Neuron (in vitro differentiated cells): ENCODE measurements at regions not wholly inside any gene's neighbourhood (a gene's known extent, or its start where the extent isn't known, plus 50 kb on each side); places are given as distances from the start of the nearest gene placed in this dataset.

Source experiments
- H2AFZ ChIP-seq: one replicate; pipeline ENCODE4 v1.6.1; 2013; ENCODE audit warnings: low read depth, mild to moderate bottlenecking, inconsistent platforms, low read length, moderate library complexity
- H3K27me3 ChIP-seq: one replicate; pipeline ENCODE4 v1.6.1; 2013; ENCODE audit warnings: low read length; ENCODE audit not compliant: insufficient read depth
- H3K36me3 ChIP-seq: one replicate; pipeline ENCODE4 v1.6.1; 2013; ENCODE audit warnings: low read length; ENCODE audit not compliant: insufficient read depth
- H3K4me1 ChIP-seq: one replicate; pipeline ENCODE4 v1.6.1; 2013; ENCODE audit warnings: low read length; ENCODE audit not compliant: insufficient read depth
- H3K4me3 ChIP-seq: 2 replicates; pipeline ENCODE4 v1.5.1; 2013; ENCODE audit warnings: mild to moderate bottlenecking, low read length, moderate library complexity
- H3K9me3 ChIP-seq: one replicate; pipeline ENCODE4 v1.6.1; 2013; ENCODE audit warnings: low read length

- H3K4me3 ChIP-seq: no peak overlapping the region
- H3K27me3 ChIP-seq: no peaks in the 10 kb centered on the region
- H3K4me1 ChIP-seq: no peaks in the 10 kb centered on the region
- no peaks in the 10 kb centered on the region for H3K9me3 ChIP-seq
- no peak overlapping the region for H2AFZ ChIP-seq
- no peaks in the 10 kb centered on the region for H3K36me3 ChIP-seq
These were observed 162.8 kb upstream of the PEX5L start for GRCh38 chr3:180199417-180199995.

- no peaks in the 10 kb centered on the region for H3K36me3 ChIP-seq
- H3K27me3 ChIP-seq: no peaks in the 10 kb centered on the region
- no peaks in the 10 kb centered on the region for H3K4me1 ChIP-seq
- H3K9me3 ChIP-seq: no peaks in the 10 kb centered on the region
- no peak overlapping the region for H2AFZ ChIP-seq
- no peak overlapping the region for H3K4me3 ChIP-seq
These were observed 179.1 kb upstream of the PEX5L start for GRCh38 chr3:180215866-180216265.

- Histone ChIP-seq H3K4me3 (no peak overlapping the region), H2AFZ (no peak overlapping the region), H3K36me3 (no peaks in the 10 kb centered on the region), H3K4me1 (no peaks in the 10 kb centered on the region), H3K9me3 (peaks cover 1% of the 10 kb centered on the region), H3K27me3 (no peaks in the 10 kb centered on the region)
These were observed 186.5 kb upstream of the PEX5L start for GRCh38 chr3:180223268-180223667.

GRCh38 chr3:180229113-180229512, 192.4 kb upstream of the PEX5L start:
- H3K4me1 ChIP-seq: no peaks in the 10 kb centered on the region
- peaks cover 1% of the 10 kb centered on the region for H3K9me3 ChIP-seq

GRCh38 chr3:180239939-180240338, 203.2 kb upstream of the PEX5L start:
- no peak overlapping the region for H2AFZ ChIP-seq
- no peaks in the 10 kb centered on the region for H3K9me3 ChIP-seq
- H3K36me3 ChIP-seq: no peaks in the 10 kb centered on the region
- H3K27me3 ChIP-seq: no peaks in the 10 kb centered on the region
- no peaks in the 10 kb centered on the region for H3K4me1 ChIP-seq
- no peak overlapping the region for H3K4me3 ChIP-seq

More at GRCh38 chr3:180229113-180229512, 192.4 kb upstream of the PEX5L start:
- Histone ChIP-seq H3K4me3 (no peak overlapping the region), H3K27me3 (no peaks in the 10 kb centered on the region), H3K36me3 (no peaks in the 10 kb centered on the region), H2AFZ (no peak overlapping the region)

GRCh38 chr3:180246688-180247195, 210.0 kb upstream of the PEX5L start:
- Histone ChIP-seq H3K36me3 (no peaks in the 10 kb centered on the region), H2AFZ (no peak overlapping the region), H3K9me3 (no peaks in the 10 kb centered on the region), H3K4me3 (no peak overlapping the region), H3K4me1 (no peaks in the 10 kb centered on the region), H3K27me3 (no peaks in the 10 kb centered on the region)

- Histone ChIP-seq H3K9me3 (no peaks in the 10 kb centered on the region), H3K27me3 (no peaks in the 10 kb centered on the region), H3K4me3 (no peak overlapping the region), H3K36me3 (no peaks in the 10 kb centered on the region), H3K4me1 (no peaks in the 10 kb centered on the region), H2AFZ (no peak overlapping the region)
These were observed 213.4 kb upstream of the PEX5L start for GRCh38 chr3:180250172-180250571.

GRCh38 chr3:180252683-180253082, 215.9 kb upstream of the PEX5L start:
- H3K4me3 ChIP-seq: no peak overlapping the region
- H2AFZ ChIP-seq: no peak overlapping the region
- no peaks in the 10 kb centered on the region for H3K36me3 ChIP-seq
- no peaks in the 10 kb centered on the region for H3K27me3 ChIP-seq
- no peaks in the 10 kb centered on the region for H3K4me1 ChIP-seq
- no peaks in the 10 kb centered on the region for H3K9me3 ChIP-seq

GRCh38 chr3:180253283-180253682, 216.5 kb upstream of the PEX5L start:
- Histone ChIP-seq H3K27me3 (no peaks in the 10 kb centered on the region), H2AFZ (no peak overlapping the region), H3K4me1 (no peaks in the 10 kb centered on the region), H3K9me3 (no peaks in the 10 kb centered on the region), H3K36me3 (no peaks in the 10 kb centered on the region), H3K4me3 (no peak overlapping the region)

GRCh38 chr3:180264479-180264878, 227.7 kb upstream of the PEX5L start:
- Histone ChIP-seq H3K4me3 (no peak overlapping the region), H3K27me3 (no peaks in the 10 kb centered on the region)

GRCh38 chr3:180265551-180265950, 228.8 kb upstream of the PEX5L start:
- no peaks in the 10 kb centered on the region for H3K9me3 ChIP-seq
- H3K36me3 ChIP-seq: no peaks in the 10 kb centered on the region
- H2AFZ ChIP-seq: no peak overlapping the region
- no peak overlapping the region for H3K4me3 ChIP-seq
- H3K4me1 ChIP-seq: no peaks in the 10 kb centered on the region
- H3K27me3 ChIP-seq: no peaks in the 10 kb centered on the region

More at GRCh38 chr3:180264479-180264878, 227.7 kb upstream of the PEX5L start:
- Histone ChIP-seq H3K9me3 (no peaks in the 10 kb centered on the region), H2AFZ (no peak overlapping the region), H3K4me1 (no peaks in the 10 kb centered on the region), H3K36me3 (no peaks in the 10 kb centered on the region)

- H3K36me3 ChIP-seq: no peaks in the 10 kb centered on the region
- no peak overlapping the region for H3K4me3 ChIP-seq
- H3K27me3 ChIP-seq: no peaks in the 10 kb centered on the region
- no peaks in the 10 kb centered on the region for H3K9me3 ChIP-seq
- no peaks in the 10 kb centered on the region for H3K4me1 ChIP-seq
- H2AFZ ChIP-seq: no peak overlapping the region
These were observed 230.6 kb upstream of the PEX5L start for GRCh38 chr3:180267202-180267843.

GRCh38 chr3:180274536-180274935, 237.8 kb upstream of the PEX5L start:
- H3K4me1 ChIP-seq: no peaks in the 10 kb centered on the region
- H3K27me3 ChIP-seq: no peaks in the 10 kb centered on the region
- no peaks in the 10 kb centered on the region for H3K36me3 ChIP-seq
- H3K9me3 ChIP-seq: no peaks in the 10 kb centered on the region
- H2AFZ ChIP-seq: no peak overlapping the region
- H3K4me3 ChIP-seq: no peak overlapping the region

- Histone ChIP-seq H3K27me3 (no peaks in the 10 kb centered on the region), H3K4me1 (no peaks in the 10 kb centered on the region), H3K9me3 (no peaks in the 10 kb centered on the region), H3K4me3 (no peak overlapping the region), H2AFZ (no peak overlapping the region), H3K36me3 (no peaks in the 10 kb centered on the region)
These were observed 238.4 kb upstream of the PEX5L start for GRCh38 chr3:180275176-180275575.
